GM23338 (cell line): ENCODE measurements at regions not wholly inside any gene's neighbourhood (a gene's known extent, or its start where the extent isn't known, plus 50 kb on each side); places are given as distances from the start of the nearest gene placed in this dataset.

Experiments
- ATAC-seq: fragments of 200-7000 bp; cut with Tn5 transposase; 3 replicates; pipeline ENCODE4 v1.9.1; 2020
- DNase-seq: peaks from one replicate; pipeline ENCODE4 v3.0.0-alpha.2; 2015; ENCODE audit warnings: low spot score
- H2AFZ ChIP-seq: fragments of 200-600 bp; sonication (generic); 2 replicates; pipeline ENCODE4 v1.8.0; 2016; ENCODE audit warnings: antibody characterized with exemption, mild to moderate bottlenecking, moderate library complexity
- H3F3A ChIP-seq: fragments of 200-600 bp; sonication (generic); replicated peaks from 2 replicates; pipeline ENCODE4 v1.8.0; 2017; ENCODE audit warnings: antibody characterized with exemption, mixed run types, low read depth
- H3K27ac ChIP-seq: fragments of 200-600 bp; sonication (generic); 2 replicates; pipeline ENCODE4 v1.6.1; 2016; ENCODE audit warnings: low read depth
- H3K27me3 ChIP-seq: fragments of 200-600 bp; sonication (generic); 2 replicates; pipeline ENCODE4 v1.8.0; 2016; ENCODE audit warnings: mild to moderate bottlenecking, mixed run types, moderate library complexity; ENCODE audit not compliant: insufficient read depth
- H3K36me3 ChIP-seq: fragments of 200-600 bp; sonication (generic); 2 replicates; pipeline ENCODE4 v1.8.0; 2016; ENCODE audit warnings: mild to moderate bottlenecking; ENCODE audit not compliant: insufficient read depth
- H3K4me1 ChIP-seq: fragments of 200-600 bp; sonication (generic); 2 replicates; pipeline ENCODE4 v1.8.0; 2016; ENCODE audit warnings: mild to moderate bottlenecking, moderate library complexity; ENCODE audit not compliant: insufficient read depth
- H3K4me2 ChIP-seq: fragments of 200-600 bp; sonication (generic); 2 replicates; pipeline ENCODE4 v1.7.1; 2017; ENCODE audit warnings: mixed run types
- H3K4me3 ChIP-seq: fragments of 200-600 bp; sonication (generic); 2 replicates; pipeline ENCODE4 v1.6.1; 2016; ENCODE audit warnings: mixed run types
- H3K79me2 ChIP-seq: fragments of 200-600 bp; sonication (generic); replicated peaks from 2 replicates; pipeline ENCODE4 v1.8.0; 2017; ENCODE audit warnings: mild to moderate bottlenecking; ENCODE audit not compliant: insufficient read depth
- H3K9me2 ChIP-seq: fragments of 200-600 bp; sonication (generic); 2 replicates; pipeline ENCODE4 v1.8.0; 2017; ENCODE audit not compliant: insufficient read depth
- H4K20me1 ChIP-seq: fragments of 200-600 bp; sonication (generic); replicated peaks from 2 replicates; pipeline ENCODE4 v1.8.0; 2017; ENCODE audit warnings: mild to moderate bottlenecking; ENCODE audit not compliant: insufficient read depth
- H3K27ac Mint-ChIP-seq: 2 replicates; pipeline ENCODE4 v1.8.0; 2020; ENCODE audit warnings: inconsistent platforms, mild to moderate bottlenecking, moderate library complexity, mixed read lengths
- H3K27me3 Mint-ChIP-seq: 3 replicates; pipeline ENCODE4 v1.8.0; 2022; ENCODE audit warnings: low read depth, mild to moderate bottlenecking, moderate library complexity, mixed read lengths, inconsistent platforms; ENCODE audit not compliant: insufficient read depth, poor library complexity
- H3K36me3 Mint-ChIP-seq: 3 replicates; pipeline ENCODE4 v1.8.0; 2021; ENCODE audit warnings: low read depth, mild to moderate bottlenecking, inconsistent platforms, moderate library complexity, mixed read lengths
- H3K4me1 Mint-ChIP-seq: 3 replicates; pipeline ENCODE4 v1.8.0; 2020; ENCODE audit warnings: mild to moderate bottlenecking, inconsistent platforms, mixed read lengths
- H3K4me3 Mint-ChIP-seq: 3 replicates; pipeline ENCODE4 v1.8.0; 2021; ENCODE audit warnings: moderate library complexity, mild to moderate bottlenecking, inconsistent platforms, mixed read lengths
- H3K9me3 Mint-ChIP-seq: 3 replicates; pipeline ENCODE4 v1.8.0; 2020; ENCODE audit warnings: moderate library complexity, mild to moderate bottlenecking, inconsistent platforms, mixed read lengths
- CREB1 ChIP-seq: fragments of 250-450 bp; sonication (Bioruptor Pico); IDR thresholded peaks from 2 replicates; pipeline ENCODE4 v1.5.0; 2020; ENCODE audit warnings: low read depth, mild to moderate bottlenecking, moderate library complexity
- EZH2 ChIP-seq: fragments of 200-600 bp; sonication (generic); IDR thresholded peaks from one replicate; pipeline ENCODE4 v1.8.0; 2017; ENCODE audit warnings: antibody characterized with exemption, mild to moderate bottlenecking, low read depth; ENCODE audit not compliant: unreplicated experiment
- EZH2phosphoT487 ChIP-seq: fragments of 200-600 bp; sonication (generic); IDR thresholded peaks from one replicate; pipeline ENCODE4 v1.8.1; 2018; ENCODE audit warnings: antibody characterized with exemption; ENCODE audit not compliant: unreplicated experiment
- JUNB ChIP-seq: IDR thresholded peaks from one replicate; pipeline ENCODE4 v1.6.1; 2016; ENCODE audit warnings: antibody characterized with exemption; ENCODE audit not compliant: unreplicated experiment
- NANOG ChIP-seq: IDR thresholded peaks from 2 replicates; pipeline ENCODE4 v1.6.1; 2016; ENCODE audit warnings: antibody characterized with exemption, borderline replicate concordance
- POLR2AphosphoS5 ChIP-seq: IDR thresholded peaks from 2 replicates; pipeline ENCODE4 v1.6.1; 2016; ENCODE audit warnings: antibody characterized with exemption, low read depth
- STAT1 ChIP-seq: IDR thresholded peaks from one replicate; pipeline ENCODE4 v1.6.1; 2016; ENCODE audit warnings: antibody characterized with exemption; ENCODE audit not compliant: unreplicated experiment
- ZNF114 ChIP-seq: fragments of 250-450 bp; sonication (Bioruptor Pico); IDR thresholded peaks from 2 replicates; pipeline ENCODE4 v1.5.0; 2020; ENCODE audit warnings: mild to moderate bottlenecking, moderate library complexity
- ZNF331 ChIP-seq: fragments of 250-450 bp; sonication (Bioruptor Pico); IDR thresholded peaks from 2 replicates; pipeline ENCODE4 v1.5.0; 2020; ENCODE audit warnings: low read depth, mild to moderate bottlenecking, moderate library complexity
- TF ChIP-seq, protein P1 (sequence below): IDR thresholded peaks from one replicate; pipeline ENCODE4 v1.6.1; 2018; ENCODE audit warnings: antibody characterized with exemption; ENCODE audit not compliant: unreplicated experiment
- TF ChIP-seq, protein P2 (sequence below): IDR thresholded peaks from 2 replicates; pipeline ENCODE4 v1.6.1; 2016; ENCODE audit warnings: antibody characterized with exemption

GRCh38 chr7:121450631-121451198 is 54.6 kb upstream of the FAM3C start (continued):
- TF ChIP-seq, protein P1, sequence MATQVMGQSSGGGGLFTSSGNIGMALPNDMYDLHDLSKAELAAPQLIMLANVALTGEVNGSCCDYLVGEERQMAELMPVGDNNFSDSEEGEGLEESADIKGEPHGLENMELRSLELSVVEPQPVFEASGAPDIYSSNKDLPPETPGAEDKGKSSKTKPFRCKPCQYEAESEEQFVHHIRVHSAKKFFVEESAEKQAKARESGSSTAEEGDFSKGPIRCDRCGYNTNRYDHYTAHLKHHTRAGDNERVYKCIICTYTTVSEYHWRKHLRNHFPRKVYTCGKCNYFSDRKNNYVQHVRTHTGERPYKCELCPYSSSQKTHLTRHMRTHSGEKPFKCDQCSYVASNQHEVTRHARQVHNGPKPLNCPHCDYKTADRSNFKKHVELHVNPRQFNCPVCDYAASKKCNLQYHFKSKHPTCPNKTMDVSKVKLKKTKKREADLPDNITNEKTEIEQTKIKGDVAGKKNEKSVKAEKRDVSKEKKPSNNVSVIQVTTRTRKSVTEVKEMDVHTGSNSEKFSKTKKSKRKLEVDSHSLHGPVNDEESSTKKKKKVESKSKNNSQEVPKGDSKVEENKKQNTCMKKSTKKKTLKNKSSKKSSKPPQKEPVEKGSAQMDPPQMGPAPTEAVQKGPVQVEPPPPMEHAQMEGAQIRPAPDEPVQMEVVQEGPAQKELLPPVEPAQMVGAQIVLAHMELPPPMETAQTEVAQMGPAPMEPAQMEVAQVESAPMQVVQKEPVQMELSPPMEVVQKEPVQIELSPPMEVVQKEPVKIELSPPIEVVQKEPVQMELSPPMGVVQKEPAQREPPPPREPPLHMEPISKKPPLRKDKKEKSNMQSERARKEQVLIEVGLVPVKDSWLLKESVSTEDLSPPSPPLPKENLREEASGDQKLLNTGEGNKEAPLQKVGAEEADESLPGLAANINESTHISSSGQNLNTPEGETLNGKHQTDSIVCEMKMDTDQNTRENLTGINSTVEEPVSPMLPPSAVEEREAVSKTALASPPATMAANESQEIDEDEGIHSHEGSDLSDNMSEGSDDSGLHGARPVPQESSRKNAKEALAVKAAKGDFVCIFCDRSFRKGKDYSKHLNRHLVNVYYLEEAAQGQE, result no peak
- TF ChIP-seq EZH2phosphoT487 (no peak), CREB1 (CRISPR knock-in tag) (no peak), POLR2AphosphoS5 (no peak)

DNA sequence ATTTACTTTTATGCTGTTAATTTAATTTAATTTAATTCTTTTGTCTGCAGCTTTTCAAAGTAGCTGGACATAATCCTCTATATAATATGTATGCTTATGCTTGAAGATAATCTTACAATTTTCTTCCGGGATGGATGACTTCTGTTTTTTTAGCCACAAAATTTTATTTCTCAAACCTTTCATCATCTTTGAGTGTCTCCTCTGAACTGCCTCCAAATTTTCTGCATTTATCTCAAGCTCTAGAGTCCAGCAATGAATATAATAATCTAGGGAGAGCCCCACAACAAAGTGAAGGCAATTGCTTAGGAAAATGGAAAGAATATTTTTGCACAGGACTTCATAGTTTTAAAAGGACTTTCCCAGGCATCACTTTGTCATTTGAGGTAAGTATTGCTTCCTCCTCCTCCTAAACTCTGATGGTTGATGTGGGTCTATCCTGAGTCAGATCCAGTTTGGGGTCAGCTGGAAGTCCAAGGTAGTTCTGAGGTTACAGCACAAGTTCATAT is 53.7 kb upstream of the FAM3C start:
- ATAC-seq, result no peak
- H3K27ac Mint-ChIP-seq, result no peak overlapping the region

More for the DNA sequence above, 53.7 kb upstream of the FAM3C start:
- Histone ChIP-seq H3K4me1 (no peaks in the 10 kb centered on the region), H3K4me3 (no peak overlapping the region), H3F3A (no peaks in the 10 kb centered on the region), H4K20me1 (no peaks in the 10 kb centered on the region), H3K79me2 (no peaks in the 10 kb centered on the region), H2AFZ (no peak overlapping the region), H3K36me3 (no peaks in the 10 kb centered on the region), H3K9me2 (peaks cover 5% of the 10 kb centered on the region; the same call in 1 of the 2 replicates), H3K27ac (no peak overlapping the region), H3K4me2 (no peak overlapping the region), H3K27me3 (no peaks in the 10 kb centered on the region)
- Mint-ChIP-seq H3K36me3 (no peaks in the 10 kb centered on the region), H3K4me1 (no peaks in the 10 kb centered on the region), H3K4me3 (no peak overlapping the region), H3K27me3 (no peaks in the 10 kb centered on the region), H3K9me3 (no peaks in the 10 kb centered on the region)
- TF ChIP-seq EZH2 (no peak), STAT1 (no peak), ZNF114 (CRISPR knock-in tag) (no peak), ZNF331 (CRISPR knock-in tag) (no peak), NANOG (no peak), JUNB (no peak), EZH2phosphoT487 (no peak)
- TF ChIP-seq, protein P1, result no peak
- TF ChIP-seq, protein P2, sequence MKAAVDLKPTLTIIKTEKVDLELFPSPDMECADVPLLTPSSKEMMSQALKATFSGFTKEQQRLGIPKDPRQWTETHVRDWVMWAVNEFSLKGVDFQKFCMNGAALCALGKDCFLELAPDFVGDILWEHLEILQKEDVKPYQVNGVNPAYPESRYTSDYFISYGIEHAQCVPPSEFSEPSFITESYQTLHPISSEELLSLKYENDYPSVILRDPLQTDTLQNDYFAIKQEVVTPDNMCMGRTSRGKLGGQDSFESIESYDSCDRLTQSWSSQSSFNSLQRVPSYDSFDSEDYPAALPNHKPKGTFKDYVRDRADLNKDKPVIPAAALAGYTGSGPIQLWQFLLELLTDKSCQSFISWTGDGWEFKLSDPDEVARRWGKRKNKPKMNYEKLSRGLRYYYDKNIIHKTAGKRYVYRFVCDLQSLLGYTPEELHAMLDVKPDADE, result no peak
- no peak for DNase-seq
